ENCODE measurements at regions not wholly inside any gene's neighbourhood (a gene's known extent, or its start where the extent isn't known, plus 50 kb on each side); places are given as distances from the start of the nearest gene placed in this dataset.

GRCh38 chr2:6674381-6674780 is 191.3 kb downstream of the CMPK2 start:
- 72% methylated on average over 3 of the region's 3 CpGs for WGBS
- DNase-seq (ENCODE audit: low spot score in 2 of 2): no peak
- no peaks in the 10 kb centered on the region for H3K9me3 ChIP-seq
- no peak for TF ChIP-seq CTCF (IDR thresholded peaks at IDR 0.05)
- no peak for TF ChIP-seq EP300 (IDR thresholded peaks at IDR 0.05)
- TF ChIP-seq POLR2AphosphoS5 (IDR thresholded peaks at IDR 0.05): no peak
- TF ChIP-seq POLR2A (IDR thresholded peaks at IDR 0.05): no peak
- H3K4me3 ChIP-seq: no peak overlapping the region
- no peaks in the 10 kb centered on the region for H3K36me3 ChIP-seq
- H3K27me3 ChIP-seq: no peaks in the 10 kb centered on the region
- no peaks in the 10 kb centered on the region for H3K4me1 ChIP-seq
- H3K27ac ChIP-seq: no peak overlapping the region

- Histone ChIP-seq H3K4me1 (no peaks in the 10 kb centered on the region), H3K36me3 (no peaks in the 10 kb centered on the region), H3K9me3 (no peaks in the 10 kb centered on the region), H3K27ac (no peak overlapping the region), H3K27me3 (no peaks in the 10 kb centered on the region), H3K4me3 (no peak overlapping the region)
- TF ChIP-seq CTCF (IDR thresholded peaks at IDR 0.05) (no peak), POLR2A (IDR thresholded peaks at IDR 0.05) (no peak), POLR2AphosphoS5 (IDR thresholded peaks at IDR 0.05) (no peak), EP300 (IDR thresholded peaks at IDR 0.05) (no peak)
- WGBS: 90% methylated on average over 5 of the region's 5 CpGs
- no peak for DNase-seq (ENCODE audit: low spot score in 2 of 2)
Observed at GRCh38 chr2:6675791-6676190, 189.9 kb downstream of the CMPK2 start.

GRCh38 chr2:6676241-6676640 is 189.5 kb downstream of the CMPK2 start:
- Histone ChIP-seq H3K4me3 (no peak overlapping the region), H3K27ac (no peak overlapping the region), H3K4me1 (no peaks in the 10 kb centered on the region), H3K9me3 (no peaks in the 10 kb centered on the region), H3K36me3 (no peaks in the 10 kb centered on the region), H3K27me3 (no peaks in the 10 kb centered on the region)
- no peak for DNase-seq (ENCODE audit: low spot score in 2 of 2)
- TF ChIP-seq CTCF (IDR thresholded peaks at IDR 0.05): no peak
- no peak for TF ChIP-seq POLR2AphosphoS5 (IDR thresholded peaks at IDR 0.05)
- no peak for TF ChIP-seq EP300 (IDR thresholded peaks at IDR 0.05)
- TF ChIP-seq POLR2A (IDR thresholded peaks at IDR 0.05): no peak
- 67% methylated on average over 1 of the region's 1 CpG for WGBS

GRCh38 chr2:6676776-6677175 is 188.9 kb downstream of the CMPK2 start:
- H3K4me3 ChIP-seq: no peak overlapping the region
- H3K27me3 ChIP-seq: no peaks in the 10 kb centered on the region

GRCh38 chr2:6679471-6679870 is 186.2 kb downstream of the CMPK2 start:
- TF ChIP-seq POLR2AphosphoS5 (IDR thresholded peaks at IDR 0.05) (no peak), EP300 (IDR thresholded peaks at IDR 0.05) (no peak), POLR2A (IDR thresholded peaks at IDR 0.05) (no peak), CTCF (IDR thresholded peaks at IDR 0.05) (no peak)
- no peaks in the 10 kb centered on the region for H3K4me1 ChIP-seq
- H3K9me3 ChIP-seq: no peaks in the 10 kb centered on the region
- DNase-seq (ENCODE audit: low spot score in 2 of 2): no peak
- no peak overlapping the region for H3K27ac ChIP-seq
- H3K36me3 ChIP-seq: no peaks in the 10 kb centered on the region
- no peaks in the 10 kb centered on the region for H3K27me3 ChIP-seq
- no peak overlapping the region for H3K4me3 ChIP-seq
- 77% methylated on average over 2 of the region's 2 CpGs for WGBS

More at GRCh38 chr2:6676776-6677175, 188.9 kb downstream of the CMPK2 start:
- Histone ChIP-seq H3K9me3 (no peaks in the 10 kb centered on the region), H3K4me1 (no peaks in the 10 kb centered on the region), H3K36me3 (no peaks in the 10 kb centered on the region), H3K27ac (no peak overlapping the region)
- DNase-seq (ENCODE audit: low spot score in 2 of 2): no peak
- TF ChIP-seq EP300 (IDR thresholded peaks at IDR 0.05) (no peak), POLR2AphosphoS5 (IDR thresholded peaks at IDR 0.05) (no peak), POLR2A (IDR thresholded peaks at IDR 0.05) (no peak), CTCF (IDR thresholded peaks at IDR 0.05) (no peak)
